D721Med (cell line): ENCODE measurements at regions not wholly inside any gene's neighbourhood (a gene's known extent, or its start where the extent isn't known, plus 50 kb on each side); places are given as distances from the start of the nearest gene placed in this dataset.
"Not testable (repeated sequence)": the region's sequence is repeated elsewhere in the genome, so short reads cannot be mapped to it uniquely, and the experiment has no call there.

Experiments used
- DNase-seq: peaks from one replicate; pipeline ENCODE4 v3.0.0; 2011; ENCODE audit warnings: low spot score; ENCODE audit not compliant: insufficient read length
- FAIRE-seq: peaks from 2 replicates; lab custom pipeline; 2011; peaks lifted over from hg19 to GRCh38; lab: Jason Lieb, UNC
- TF ChIP-seq, protein P1 (sequence below): IDR thresholded peaks from 2 replicates; pipeline ENCODE4 v1.5.1; 2012; ENCODE audit warnings: mild to moderate bottlenecking, control low read depth; ENCODE audit not compliant: insufficient read depth; ENCODE audit errors: missing control alignments

DNA sequence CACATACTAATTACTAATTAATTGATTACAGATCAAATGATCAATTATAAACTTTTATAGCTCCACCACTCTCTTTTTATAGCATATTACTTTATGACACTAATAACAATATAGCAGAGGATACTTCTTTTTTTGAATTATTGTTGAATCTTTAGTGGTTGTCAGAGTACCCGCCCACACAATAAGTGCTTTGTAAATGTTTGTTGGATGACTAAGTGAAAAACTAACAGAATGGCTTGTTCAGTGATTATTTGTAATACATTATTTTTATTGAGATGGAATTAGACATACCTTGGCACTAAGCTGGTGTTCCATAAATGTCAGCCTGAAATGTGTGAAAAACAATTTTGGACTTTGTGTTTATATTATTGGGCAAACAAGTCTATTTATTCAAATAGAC, 670.5 kb upstream of the ATXN7L3B start:
- TF ChIP-seq, protein P1, sequence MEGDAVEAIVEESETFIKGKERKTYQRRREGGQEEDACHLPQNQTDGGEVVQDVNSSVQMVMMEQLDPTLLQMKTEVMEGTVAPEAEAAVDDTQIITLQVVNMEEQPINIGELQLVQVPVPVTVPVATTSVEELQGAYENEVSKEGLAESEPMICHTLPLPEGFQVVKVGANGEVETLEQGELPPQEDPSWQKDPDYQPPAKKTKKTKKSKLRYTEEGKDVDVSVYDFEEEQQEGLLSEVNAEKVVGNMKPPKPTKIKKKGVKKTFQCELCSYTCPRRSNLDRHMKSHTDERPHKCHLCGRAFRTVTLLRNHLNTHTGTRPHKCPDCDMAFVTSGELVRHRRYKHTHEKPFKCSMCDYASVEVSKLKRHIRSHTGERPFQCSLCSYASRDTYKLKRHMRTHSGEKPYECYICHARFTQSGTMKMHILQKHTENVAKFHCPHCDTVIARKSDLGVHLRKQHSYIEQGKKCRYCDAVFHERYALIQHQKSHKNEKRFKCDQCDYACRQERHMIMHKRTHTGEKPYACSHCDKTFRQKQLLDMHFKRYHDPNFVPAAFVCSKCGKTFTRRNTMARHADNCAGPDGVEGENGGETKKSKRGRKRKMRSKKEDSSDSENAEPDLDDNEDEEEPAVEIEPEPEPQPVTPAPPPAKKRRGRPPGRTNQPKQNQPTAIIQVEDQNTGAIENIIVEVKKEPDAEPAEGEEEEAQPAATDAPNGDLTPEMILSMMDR: no peak
- FAIRE-seq (no peak), DNase-seq (no peak)

DNA sequence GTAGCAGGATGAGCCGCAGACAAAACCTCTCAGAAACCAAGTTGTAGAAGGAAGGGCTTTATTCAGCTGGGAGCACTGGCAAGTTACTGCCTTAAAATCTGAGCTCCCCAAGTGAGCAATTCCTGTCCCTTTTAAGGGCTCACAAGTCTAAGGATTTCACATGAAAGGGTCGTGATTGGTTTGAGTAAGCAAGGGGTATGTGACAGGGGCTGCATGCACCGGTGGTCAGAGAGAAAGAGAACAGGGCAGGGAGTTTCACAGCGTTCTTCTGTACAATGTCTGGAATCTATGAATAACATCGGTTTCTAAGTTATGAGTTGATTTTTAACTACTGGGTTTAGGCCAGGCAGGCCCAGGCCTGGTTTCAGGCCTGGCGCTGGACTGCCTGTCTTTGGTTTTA, 660.3 kb upstream of the ATXN7L3B start:
- not testable (repeated sequence) for DNase-seq

DNA sequence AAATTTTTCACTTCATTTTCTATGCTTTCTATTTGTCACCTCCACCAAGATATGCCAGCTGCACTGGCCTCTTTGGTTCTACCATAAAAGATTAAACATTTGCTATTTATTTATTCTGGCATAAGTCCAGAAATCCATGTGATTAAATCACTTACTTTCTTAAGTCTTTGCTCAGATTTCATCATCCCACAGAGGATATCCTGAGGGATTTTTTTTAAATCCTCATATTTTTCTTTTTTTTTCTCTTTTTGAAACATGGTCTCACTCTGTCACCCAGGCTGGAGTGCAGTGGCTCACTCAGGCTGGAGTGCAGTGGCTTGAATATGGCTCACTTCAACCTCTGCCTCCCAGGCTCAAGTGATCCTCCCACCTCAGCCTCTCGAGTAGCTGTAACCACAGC, 645.4 kb upstream of the ATXN7L3B start:
- TF ChIP-seq, protein P1: no peak
- no peak for DNase-seq
- FAIRE-seq: no peak

More for the DNA sequence above, 660.3 kb upstream of the ATXN7L3B start:
- FAIRE-seq: not testable (repeated sequence)

DNA sequence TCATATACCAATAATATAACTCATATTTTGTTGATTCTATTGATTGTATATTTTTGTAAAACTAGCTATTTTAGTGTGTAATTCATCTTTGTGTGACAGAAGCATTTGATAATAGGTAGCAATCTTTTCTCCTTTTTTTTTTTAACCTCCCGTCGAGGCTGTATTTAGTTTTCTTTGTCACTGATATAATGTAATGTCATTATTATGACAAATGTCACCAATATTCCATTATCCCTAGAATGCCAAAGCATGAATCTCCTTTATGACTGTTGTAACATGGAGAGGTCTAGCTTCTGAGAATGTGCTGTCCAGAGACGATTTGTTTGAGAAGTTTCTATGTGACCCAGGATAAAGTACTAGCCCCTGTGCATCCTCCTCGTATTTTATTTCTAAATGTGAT, 639.0 kb upstream of the ATXN7L3B start:
- TF ChIP-seq, protein P1: no peak
- DNase-seq (no peak), FAIRE-seq (no peak)

DNA sequence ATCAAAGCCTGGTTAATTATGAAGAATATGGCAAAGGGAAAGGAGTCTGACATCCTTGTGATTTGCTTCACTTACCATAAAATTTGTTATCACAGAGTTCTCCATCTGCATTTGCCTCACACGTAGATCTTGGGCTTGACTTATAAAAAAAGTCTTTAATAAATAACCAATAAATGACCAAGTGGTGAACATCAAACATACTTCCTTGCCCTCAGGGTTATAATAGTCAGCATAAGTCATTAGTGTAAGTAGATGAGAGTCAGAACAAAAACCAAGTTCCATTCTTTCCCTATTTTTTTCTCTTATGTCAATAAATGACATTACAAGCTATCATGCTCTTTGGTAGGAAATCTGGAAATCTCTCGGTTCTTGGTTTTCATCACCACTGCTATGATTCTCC, 635.4 kb upstream of the ATXN7L3B start:
- no peak for FAIRE-seq
- TF ChIP-seq, protein P1: no peak
- DNase-seq: no peak

DNA sequence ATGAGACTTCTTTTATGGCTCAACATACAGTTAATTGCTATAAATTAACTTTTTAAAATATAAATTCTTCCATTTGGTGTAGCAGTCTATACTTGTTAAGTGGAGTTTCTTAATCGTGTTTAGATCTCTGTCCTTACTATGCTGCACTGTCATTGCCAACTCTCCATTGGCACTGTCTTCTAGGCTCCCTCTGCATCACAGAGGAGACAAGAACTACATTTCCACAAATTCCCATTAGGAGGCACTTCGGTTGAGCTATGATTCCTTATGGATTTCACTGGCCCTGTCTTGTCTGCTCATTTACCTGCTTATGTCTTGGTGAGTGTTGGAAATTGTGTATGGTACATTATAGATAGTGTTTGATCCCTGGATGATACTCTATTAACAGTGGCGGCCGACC, 630.9 kb upstream of the ATXN7L3B start:
- TF ChIP-seq, protein P1: no peak
- FAIRE-seq: no peak

DNA sequence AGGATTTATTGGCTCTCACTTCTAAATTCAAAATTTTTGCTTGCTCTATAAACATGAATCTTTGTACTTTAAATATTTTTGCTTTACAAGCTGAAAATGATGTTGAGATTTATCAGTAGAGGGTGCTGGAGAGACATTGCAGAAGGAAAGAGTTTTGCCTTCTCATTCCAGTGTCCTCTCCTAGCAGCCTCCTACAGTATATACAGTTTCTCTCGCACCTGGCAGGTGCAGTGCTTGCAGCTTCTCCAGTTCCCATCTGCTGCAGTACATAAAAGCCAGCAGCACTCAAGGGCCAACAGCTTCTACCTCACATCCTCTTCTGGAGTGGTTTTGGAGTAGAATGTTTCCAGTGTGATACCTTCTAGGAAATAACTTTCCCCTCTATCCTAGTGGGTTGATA, 601.8 kb upstream of the ATXN7L3B start:
- no peak for DNase-seq

More for the DNA sequence above, 630.9 kb upstream of the ATXN7L3B start:
- no peak for DNase-seq

More for the DNA sequence above, 601.8 kb upstream of the ATXN7L3B start:
- TF ChIP-seq, protein P1: peak; percentile 23
- no peak for FAIRE-seq
